ENCODE measurements at regions not wholly inside any gene's neighbourhood (a gene's known extent, or its start where the extent isn't known, plus 50 kb on each side); places are given as distances from the start of the nearest gene placed in this dataset.

- TF ChIP-seq RFX5 (IDR thresholded peaks at IDR 0.05; ENCODE audit: low read depth, low read length) (no peak), CTCF (conservative IDR thresholded peaks at IDR 0.05; ENCODE audit: low read depth, low read length) (no peak), USF2 (IDR thresholded peaks at IDR 0.05; ENCODE audit: low read depth, low read length) (no peak), CEBPB (IDR thresholded peaks at IDR 0.05; ENCODE audit: low read depth, low read length) (no peak), POLR2A (IDR thresholded peaks at IDR 0.05; ENCODE audit: low read depth, low read length) (no peak), MAFK (IDR thresholded peaks at IDR 0.05; ENCODE audit: low read depth, low read length) (no peak), RAD21 (IDR thresholded peaks at IDR 0.05; ENCODE audit: low read length) (no peak), FOS (IDR thresholded peaks at IDR 0.05; ENCODE audit: low read depth, low read length) (no peak), SMC3 (IDR thresholded peaks at IDR 0.05; ENCODE audit: low read depth, low read length) (no peak)
Measured at GRCh38 chr9:134491196-134491835, 150.3 kb upstream of the COL5A1 start.

All from IMR-90 (cell line).